GM19455 (cell line): ENCODE measurements at regions not wholly inside any gene's neighbourhood (a gene's known extent, or its start where the extent isn't known, plus 50 kb on each side); places are given as distances from the start of the nearest gene placed in this dataset.

ENCODE experiments used
- ATAC-seq: cut with Tn5 transposase; IDR thresholded peaks from one replicate; pipeline ENCODE4 v1.9.1; 2021; ENCODE audit not compliant: unreplicated experiment

GRCh38 chr4:56099378-56099786, 150.6 kb downstream of the CEP135 start:
- ATAC-seq: no peak

- ATAC-seq: no peak
These were observed 144.8 kb downstream of the CEP135 start for GRCh38 chr4:56093576-56093975.

- no peak for ATAC-seq
These were observed 143.8 kb downstream of the CEP135 start for GRCh38 chr4:56092540-56092939.

GRCh38 chr4:56086561-56086960, 137.8 kb downstream of the CEP135 start:
- ATAC-seq: no peak

- no peak for ATAC-seq
These were observed 137.4 kb downstream of the CEP135 start for GRCh38 chr4:56086073-56086541.

GRCh38 chr4:56085275-56085674, 136.5 kb downstream of the CEP135 start:
- no peak for ATAC-seq

- ATAC-seq: no peak
These were observed 136.1 kb downstream of the CEP135 start for GRCh38 chr4:56084851-56085250.
